ENCODE measurements at regions not wholly inside any gene's neighbourhood (a gene's known extent, or its start where the extent isn't known, plus 50 kb on each side); places are given as distances from the start of the nearest gene placed in this dataset.

DNA sequence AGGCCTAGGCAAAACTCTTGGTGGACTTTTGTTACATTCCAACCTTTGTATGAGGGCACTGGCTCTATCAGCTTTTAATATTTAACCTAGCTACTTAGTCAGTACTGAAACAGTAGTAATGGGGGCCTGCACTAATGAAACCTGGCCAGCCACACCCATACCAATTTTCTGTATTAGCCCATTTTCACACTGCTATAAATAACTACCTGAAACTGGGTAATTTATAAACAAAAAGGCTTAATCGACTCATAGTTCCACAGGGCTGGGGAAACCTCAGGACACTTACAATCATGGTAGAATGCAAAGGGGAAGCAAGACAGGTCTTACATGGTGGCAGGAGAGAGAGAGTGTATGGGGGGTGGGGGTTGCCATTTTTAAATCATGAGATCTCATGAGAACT lies 245.7 kb upstream of the RGS18 start:
- Histone ChIP-seq H3K9me3 (replicated peaks; ENCODE audit: control insufficient read depth, insufficient read depth, low read depth, low read length) (no peaks in the 10 kb centered on the region), H3K4me2 (ENCODE audit: insufficient read depth, low read length) (no peak overlapping the region), H2AFZ (ENCODE audit: low read depth, low read length) (no peak overlapping the region), H3K9me1 (ENCODE audit: control insufficient read depth, insufficient read depth, low read length) (no peaks in the 10 kb centered on the region), H4K20me1 (replicated peaks; ENCODE audit: control insufficient read depth, insufficient read depth, low read length) (no peaks in the 10 kb centered on the region), H3K27me3 (ENCODE audit: control insufficient read depth in 2 of 2, insufficient read depth in 2 of 2, low read length in 2 of 2) (no peaks in the 10 kb centered on the region), H3K27ac (ENCODE audit: extremely low read depth, low read depth, low read length) (no peak overlapping the region), H3K4me3 (no peak overlapping the region), H3K9ac (ENCODE audit: insufficient read depth in 1 of 2, low read depth in 2 of 2, low read length in 2 of 2) (no peak overlapping the region), H3K79me2 (ENCODE audit: control insufficient read depth, insufficient read depth, low read length) (no peaks in the 10 kb centered on the region), H3K4me1 (replicated peaks in 1 of 2; ENCODE audit: control insufficient read depth in 2 of 2, insufficient read depth in 2 of 2, low read length in 2 of 2) (no peaks in the 10 kb centered on the region), H3K36me3 (ENCODE audit: control insufficient read depth, insufficient read depth, low read length) (no peaks in the 10 kb centered on the region)
- BruUV-seq (replicated peaks), result no TSS peak
- no peak for TF ChIP-seq E2F3 (CRISPR knock-in tag; IDR thresholded peaks at IDR 0.05)
- ChIA-PET CTCF (ENCODE audit: low intra/inter-chr PET ratio) (no interaction called here), POLR2A (interaction anchor here (0.6 kb wide), 1 partner anchor 16 kb away, joined by 3 read pairs; no protein-coding TSS in a partner anchor)
- no peak for ATAC-seq
- in situ Hi-C loops (cut with MboI) (no loop called here), intact Hi-C loops (cut with micrococcal nuclease) (no loop called here)
- no peak for DNase-seq (ENCODE audit: extremely low read depth in 1 of 4, low spot score in 3 of 4)
- WGBS (ENCODE audit: insufficient coverage, low coverage, missing lambda C conversion rate), result 20% methylated on average over 1 of the region's 1 CpG
- FAIRE-seq, result no peak

DNA sequence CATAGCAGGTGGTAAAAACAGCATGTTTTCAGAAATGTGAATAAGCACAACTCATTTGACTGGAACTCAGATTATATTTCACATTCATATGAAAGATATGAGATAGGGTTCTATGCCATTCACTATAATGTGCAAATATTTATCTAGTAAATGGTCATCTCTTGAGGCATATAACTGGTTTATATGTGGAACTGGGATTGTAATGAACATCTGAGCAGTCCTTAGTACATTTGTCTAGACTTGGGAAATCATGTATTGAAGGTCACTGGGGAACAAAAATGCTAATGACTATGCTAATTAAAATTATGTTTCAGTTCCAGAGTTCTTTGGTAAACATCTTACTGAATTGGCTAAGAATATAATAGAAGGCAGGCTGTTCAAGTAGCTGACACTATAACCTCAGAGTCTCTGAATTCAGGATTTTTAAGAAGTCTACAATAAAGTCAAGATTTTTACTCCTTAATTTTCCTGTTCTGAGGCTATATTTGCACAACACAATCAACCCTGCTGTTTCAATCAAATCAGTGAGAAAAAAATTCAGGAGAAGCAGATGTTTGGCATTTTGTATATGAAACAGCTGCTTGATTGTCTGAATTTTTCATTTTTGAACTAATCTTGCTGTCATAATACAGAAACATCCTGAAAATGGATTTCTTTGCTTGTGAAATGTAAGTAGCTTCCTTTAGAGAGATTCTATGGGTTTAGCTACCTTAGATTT lies 244.8 kb upstream of the RGS18 start:
- DNase-seq (ENCODE audit: extremely low read depth in 1 of 4, low spot score in 3 of 4) (no peak), FAIRE-seq (no peak), ATAC-seq (no peak)
- no peak overlapping the region for H3K9ac ChIP-seq (ENCODE audit: insufficient read depth in 1 of 2, low read depth in 2 of 2, low read length in 2 of 2)
- BruUV-seq (replicated peaks), result no TSS peak
- H3K36me3 ChIP-seq (ENCODE audit: control insufficient read depth, insufficient read depth, low read length), result no peaks in the 10 kb centered on the region
- POLR2A ChIA-PET, result interaction anchor here (0.7 kb wide), 1 partner anchor 12 kb away, joined by 3 read pairs; no protein-coding TSS in a partner anchor
- H2AFZ ChIP-seq (ENCODE audit: low read depth, low read length), result no peak overlapping the region
- in situ Hi-C loops (cut with MboI), result no loop called here
- no peak overlapping the region for H3K27ac ChIP-seq (ENCODE audit: extremely low read depth, low read depth, low read length)
- CTCF ChIA-PET (ENCODE audit: low intra/inter-chr PET ratio), result no interaction called here
- H3K9me1 ChIP-seq (ENCODE audit: control insufficient read depth, insufficient read depth, low read length), result no peaks in the 10 kb centered on the region
- no peaks in the 10 kb centered on the region for H3K79me2 ChIP-seq (ENCODE audit: control insufficient read depth, insufficient read depth, low read length)
- no peak overlapping the region for H3K4me3 ChIP-seq
- no peaks in the 10 kb centered on the region for H4K20me1 ChIP-seq (replicated peaks; ENCODE audit: control insufficient read depth, insufficient read depth, low read length)
- H3K4me2 ChIP-seq (ENCODE audit: insufficient read depth, low read length), result no peak overlapping the region
- no peaks in the 10 kb centered on the region for H3K4me1 ChIP-seq (replicated peaks in 1 of 2; ENCODE audit: control insufficient read depth in 2 of 2, insufficient read depth in 2 of 2, low read length in 2 of 2)
- H3K9me3 ChIP-seq (replicated peaks; ENCODE audit: control insufficient read depth, insufficient read depth, low read depth, low read length), result no peaks in the 10 kb centered on the region
- no peaks in the 10 kb centered on the region for H3K27me3 ChIP-seq (ENCODE audit: control insufficient read depth in 2 of 2, insufficient read depth in 2 of 2, low read length in 2 of 2)
- intact Hi-C loops (cut with micrococcal nuclease), result no loop called here
- TF ChIP-seq, protein P1, sequence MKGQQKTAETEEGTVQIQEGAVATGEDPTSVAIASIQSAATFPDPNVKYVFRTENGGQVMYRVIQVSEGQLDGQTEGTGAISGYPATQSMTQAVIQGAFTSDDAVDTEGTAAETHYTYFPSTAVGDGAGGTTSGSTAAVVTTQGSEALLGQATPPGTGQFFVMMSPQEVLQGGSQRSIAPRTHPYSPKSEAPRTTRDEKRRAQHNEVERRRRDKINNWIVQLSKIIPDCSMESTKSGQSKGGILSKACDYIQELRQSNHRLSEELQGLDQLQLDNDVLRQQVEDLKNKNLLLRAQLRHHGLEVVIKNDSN (CRISPR knock-in tag; IDR thresholded peaks at IDR 0.05), result no peak
- no peak for TF ChIP-seq MAFK (IDR thresholded peaks at IDR 0.05; ENCODE audit: low read length)
- TF ChIP-seq HMGN3 (IDR thresholded peaks at IDR 0.05; ENCODE audit: borderline replicate concordance, extremely low read depth, insufficient read length, low read depth, low read length), result no peak
- TF ChIP-seq SUPT5H (IDR thresholded peaks at IDR 0.05), result no peak
- no peak for TF ChIP-seq RFX5 (IDR thresholded peaks at IDR 0.05; ENCODE audit: low read depth, low read length)
- TF ChIP-seq, protein P2, sequence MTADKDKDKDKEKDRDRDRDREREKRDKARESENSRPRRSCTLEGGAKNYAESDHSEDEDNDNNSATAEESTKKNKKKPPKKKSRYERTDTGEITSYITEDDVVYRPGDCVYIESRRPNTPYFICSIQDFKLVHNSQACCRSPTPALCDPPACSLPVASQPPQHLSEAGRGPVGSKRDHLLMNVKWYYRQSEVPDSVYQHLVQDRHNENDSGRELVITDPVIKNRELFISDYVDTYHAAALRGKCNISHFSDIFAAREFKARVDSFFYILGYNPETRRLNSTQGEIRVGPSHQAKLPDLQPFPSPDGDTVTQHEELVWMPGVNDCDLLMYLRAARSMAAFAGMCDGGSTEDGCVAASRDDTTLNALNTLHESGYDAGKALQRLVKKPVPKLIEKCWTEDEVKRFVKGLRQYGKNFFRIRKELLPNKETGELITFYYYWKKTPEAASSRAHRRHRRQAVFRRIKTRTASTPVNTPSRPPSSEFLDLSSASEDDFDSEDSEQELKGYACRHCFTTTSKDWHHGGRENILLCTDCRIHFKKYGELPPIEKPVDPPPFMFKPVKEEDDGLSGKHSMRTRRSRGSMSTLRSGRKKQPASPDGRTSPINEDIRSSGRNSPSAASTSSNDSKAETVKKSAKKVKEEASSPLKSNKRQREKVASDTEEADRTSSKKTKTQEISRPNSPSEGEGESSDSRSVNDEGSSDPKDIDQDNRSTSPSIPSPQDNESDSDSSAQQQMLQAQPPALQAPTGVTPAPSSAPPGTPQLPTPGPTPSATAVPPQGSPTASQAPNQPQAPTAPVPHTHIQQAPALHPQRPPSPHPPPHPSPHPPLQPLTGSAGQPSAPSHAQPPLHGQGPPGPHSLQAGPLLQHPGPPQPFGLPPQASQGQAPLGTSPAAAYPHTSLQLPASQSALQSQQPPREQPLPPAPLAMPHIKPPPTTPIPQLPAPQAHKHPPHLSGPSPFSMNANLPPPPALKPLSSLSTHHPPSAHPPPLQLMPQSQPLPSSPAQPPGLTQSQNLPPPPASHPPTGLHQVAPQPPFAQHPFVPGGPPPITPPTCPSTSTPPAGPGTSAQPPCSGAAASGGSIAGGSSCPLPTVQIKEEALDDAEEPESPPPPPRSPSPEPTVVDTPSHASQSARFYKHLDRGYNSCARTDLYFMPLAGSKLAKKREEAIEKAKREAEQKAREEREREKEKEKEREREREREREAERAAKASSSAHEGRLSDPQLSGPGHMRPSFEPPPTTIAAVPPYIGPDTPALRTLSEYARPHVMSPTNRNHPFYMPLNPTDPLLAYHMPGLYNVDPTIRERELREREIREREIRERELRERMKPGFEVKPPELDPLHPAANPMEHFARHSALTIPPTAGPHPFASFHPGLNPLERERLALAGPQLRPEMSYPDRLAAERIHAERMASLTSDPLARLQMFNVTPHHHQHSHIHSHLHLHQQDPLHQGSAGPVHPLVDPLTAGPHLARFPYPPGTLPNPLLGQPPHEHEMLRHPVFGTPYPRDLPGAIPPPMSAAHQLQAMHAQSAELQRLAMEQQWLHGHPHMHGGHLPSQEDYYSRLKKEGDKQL (CRISPR knock-in tag; IDR thresholded peaks at IDR 0.05; ENCODE audit: borderline replicate concordance), result no peak
- TF ChIP-seq ZNF436 (CRISPR knock-in tag; IDR thresholded peaks at IDR 0.05), result no peak
